DOHH2 (cell line): ENCODE measurements at regions not wholly inside any gene's neighbourhood (a gene's known extent, or its start where the extent isn't known, plus 50 kb on each side); places are given as distances from the start of the nearest gene placed in this dataset.

ENCODE experiments used
- H3F3A ChIP-seq: fragments of 200-600 bp; sonication (generic), shearing (Covaris generic); 2 replicates; pipeline ENCODE4 v1.6.0; 2016; ENCODE audit warnings: antibody characterized with exemption, mild to moderate bottlenecking; ENCODE audit not compliant: control insufficient read depth, insufficient read depth
- H3K27ac ChIP-seq: fragments of 200-600 bp; sonication (generic); 2 replicates; pipeline ENCODE4 v1.5.1; 2014; ENCODE audit warnings: low read depth, mild to moderate bottlenecking, low read length, moderate library complexity
- H3K27me3 ChIP-seq: fragments of 200-600 bp; sonication (generic); 2 replicates; pipeline ENCODE4 v1.6.1; 2014; ENCODE audit warnings: mild to moderate bottlenecking, low read length, mixed read lengths; ENCODE audit not compliant: control insufficient read depth
- H3K36me3 ChIP-seq: fragments of 200-600 bp; sonication (generic); 2 replicates; pipeline ENCODE4 v1.6.1; 2014; ENCODE audit warnings: mild to moderate bottlenecking, low read length, moderate library complexity, mixed read lengths; ENCODE audit not compliant: control insufficient read depth
- H3K4me1 ChIP-seq: fragments of 200-600 bp; sonication (generic); 2 replicates; pipeline ENCODE4 v1.6.1; 2014; ENCODE audit warnings: mild to moderate bottlenecking, low read length, mixed read lengths; ENCODE audit not compliant: control insufficient read depth
- H3K4me2 ChIP-seq: fragments of 200-600 bp; sonication (generic); 2 replicates; pipeline ENCODE4 v1.6.0; 2014; ENCODE audit warnings: mild to moderate bottlenecking, low read length, moderate library complexity
- H3K4me3 ChIP-seq: fragments of 200-600 bp; sonication (generic); 2 replicates; pipeline ENCODE4 v1.5.1; 2014; ENCODE audit warnings: mild to moderate bottlenecking, low read length, mixed read lengths
- H3K79me2 ChIP-seq: fragments of 200-600 bp; sonication (generic); 2 replicates; pipeline ENCODE4 v1.6.1; 2014; ENCODE audit warnings: mild to moderate bottlenecking, low read length, mixed read lengths; ENCODE audit not compliant: control insufficient read depth
- H3K9me2 ChIP-seq: fragments of 200-600 bp; sonication (generic); replicated peaks from 2 replicates; pipeline ENCODE4 v1.6.1; 2014; ENCODE audit warnings: mild to moderate bottlenecking, low read length, mixed read lengths; ENCODE audit not compliant: control insufficient read depth
- H3K9me3 ChIP-seq: fragments of 200-600 bp; sonication (generic); 2 replicates; pipeline ENCODE4 v1.6.1; 2014; ENCODE audit warnings: antibody characterized with exemption, low read length, mixed read lengths; ENCODE audit not compliant: control insufficient read depth, insufficient read depth
- H4K20me1 ChIP-seq: fragments of 200-600 bp; sonication (generic); 2 replicates; pipeline ENCODE4 v1.6.0; 2014; ENCODE audit warnings: low read depth, mild to moderate bottlenecking, antibody characterized with exemption, low read length, moderate library complexity; ENCODE audit not compliant: control insufficient read depth, insufficient read depth
- EZH2phosphoT487 ChIP-seq: fragments of 200-600 bp; sonication (generic); IDR thresholded peaks from 2 replicates; pipeline ENCODE4 v1.6.1; 2017; ENCODE audit warnings: borderline replicate concordance, mild to moderate bottlenecking, antibody characterized with exemption, low read length, moderate library complexity, mixed read lengths
- TF ChIP-seq, protein P1 (sequence below): fragments of 200-600 bp; sonication (generic); IDR thresholded peaks from one replicate; pipeline ENCODE4 v1.5.1; 2014; ENCODE audit warnings: antibody characterized with exemption, mild to moderate bottlenecking, low read depth, low read length; ENCODE audit not compliant: poor library complexity, severe bottlenecking

DNA sequence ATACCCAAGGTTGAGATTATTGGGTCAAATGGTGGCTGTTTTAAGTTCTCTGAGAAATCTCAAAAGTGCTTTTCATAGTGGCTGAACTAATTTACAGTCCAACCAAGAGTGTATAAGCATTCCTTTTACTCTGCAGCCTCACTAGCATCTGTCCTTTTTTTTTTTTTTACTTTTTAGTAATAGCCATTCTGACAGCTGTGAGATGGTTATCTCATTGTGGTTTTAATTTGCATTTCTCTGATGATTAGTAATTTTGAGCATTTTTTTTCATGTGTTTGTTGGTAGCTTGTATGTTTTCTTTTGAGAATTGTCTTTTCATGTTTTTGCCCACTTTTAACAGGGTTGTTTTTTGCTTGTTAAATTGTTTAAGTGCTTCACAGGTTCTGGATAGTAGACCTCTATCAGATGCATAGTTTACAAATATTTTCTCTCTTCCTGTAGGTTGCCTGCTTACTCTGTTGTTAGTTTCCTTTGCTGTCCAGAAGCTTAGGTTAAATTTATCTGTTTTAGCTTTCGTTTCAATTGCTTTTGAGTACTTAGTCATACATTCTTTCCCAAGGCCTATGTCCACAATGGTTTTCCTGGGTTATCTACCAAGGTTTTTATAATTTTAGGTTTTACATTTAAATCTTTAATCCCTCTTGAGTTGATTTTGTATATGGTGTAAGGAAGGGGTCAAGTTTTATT, 881.3 kb upstream of the SEL1L start:
- H3K79me2 ChIP-seq, result no peaks in the 10 kb centered on the region
- H3K4me3 ChIP-seq, result no peak overlapping the region
- no peak for TF ChIP-seq EZH2phosphoT487
- TF ChIP-seq, protein P1, sequence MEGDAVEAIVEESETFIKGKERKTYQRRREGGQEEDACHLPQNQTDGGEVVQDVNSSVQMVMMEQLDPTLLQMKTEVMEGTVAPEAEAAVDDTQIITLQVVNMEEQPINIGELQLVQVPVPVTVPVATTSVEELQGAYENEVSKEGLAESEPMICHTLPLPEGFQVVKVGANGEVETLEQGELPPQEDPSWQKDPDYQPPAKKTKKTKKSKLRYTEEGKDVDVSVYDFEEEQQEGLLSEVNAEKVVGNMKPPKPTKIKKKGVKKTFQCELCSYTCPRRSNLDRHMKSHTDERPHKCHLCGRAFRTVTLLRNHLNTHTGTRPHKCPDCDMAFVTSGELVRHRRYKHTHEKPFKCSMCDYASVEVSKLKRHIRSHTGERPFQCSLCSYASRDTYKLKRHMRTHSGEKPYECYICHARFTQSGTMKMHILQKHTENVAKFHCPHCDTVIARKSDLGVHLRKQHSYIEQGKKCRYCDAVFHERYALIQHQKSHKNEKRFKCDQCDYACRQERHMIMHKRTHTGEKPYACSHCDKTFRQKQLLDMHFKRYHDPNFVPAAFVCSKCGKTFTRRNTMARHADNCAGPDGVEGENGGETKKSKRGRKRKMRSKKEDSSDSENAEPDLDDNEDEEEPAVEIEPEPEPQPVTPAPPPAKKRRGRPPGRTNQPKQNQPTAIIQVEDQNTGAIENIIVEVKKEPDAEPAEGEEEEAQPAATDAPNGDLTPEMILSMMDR, result no peak
- H3K27ac ChIP-seq, result no peak overlapping the region
- H3K9me3 ChIP-seq, result no peaks in the 10 kb centered on the region; the same call in 1 of the 2 replicates
- no peaks in the 10 kb centered on the region for H3K36me3 ChIP-seq
- H3F3A ChIP-seq, result no peaks in the 10 kb centered on the region
- H3K4me1 ChIP-seq, result peaks cover 32% of the 10 kb centered on the region
- no peaks in the 10 kb centered on the region for H4K20me1 ChIP-seq
- H3K27me3 ChIP-seq, result no peaks in the 10 kb centered on the region
- H3K9me2 ChIP-seq, result no peaks in the 10 kb centered on the region
- no peak overlapping the region for H3K4me2 ChIP-seq

DNA sequence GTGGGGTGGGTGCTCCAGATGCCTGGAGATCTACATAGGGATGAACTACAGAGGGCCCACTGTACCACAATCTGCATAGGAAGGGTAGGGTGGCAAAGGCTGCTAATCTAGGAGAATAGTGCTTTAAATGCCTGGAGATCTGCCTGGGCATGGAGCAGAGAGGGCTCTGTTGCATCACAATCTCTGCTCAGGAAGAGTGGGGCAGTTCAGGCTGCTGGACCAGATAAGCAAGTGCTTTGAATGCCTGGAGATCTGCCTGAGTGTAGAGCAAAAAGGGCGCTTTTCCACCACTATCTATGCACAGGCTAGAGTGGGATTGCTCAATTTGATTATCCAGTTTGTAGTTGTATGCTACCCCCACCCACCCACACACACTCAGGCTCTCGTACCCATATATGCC, 886.3 kb upstream of the SEL1L start:
- no peak for TF ChIP-seq EZH2phosphoT487
- TF ChIP-seq, protein P1, result no peak
- Histone ChIP-seq H4K20me1 (no peaks in the 10 kb centered on the region), H3F3A (no peaks in the 10 kb centered on the region), H3K4me1 (peaks cover 5% of the 10 kb centered on the region), H3K27me3 (no peaks in the 10 kb centered on the region), H3K27ac (no peak overlapping the region), H3K9me2 (no peaks in the 10 kb centered on the region), H3K9me3 (no peaks in the 10 kb centered on the region; the same call in 1 of the 2 replicates), H3K79me2 (no peaks in the 10 kb centered on the region), H3K36me3 (no peaks in the 10 kb centered on the region), H3K4me3 (no peak overlapping the region), H3K4me2 (no peak overlapping the region)

DNA sequence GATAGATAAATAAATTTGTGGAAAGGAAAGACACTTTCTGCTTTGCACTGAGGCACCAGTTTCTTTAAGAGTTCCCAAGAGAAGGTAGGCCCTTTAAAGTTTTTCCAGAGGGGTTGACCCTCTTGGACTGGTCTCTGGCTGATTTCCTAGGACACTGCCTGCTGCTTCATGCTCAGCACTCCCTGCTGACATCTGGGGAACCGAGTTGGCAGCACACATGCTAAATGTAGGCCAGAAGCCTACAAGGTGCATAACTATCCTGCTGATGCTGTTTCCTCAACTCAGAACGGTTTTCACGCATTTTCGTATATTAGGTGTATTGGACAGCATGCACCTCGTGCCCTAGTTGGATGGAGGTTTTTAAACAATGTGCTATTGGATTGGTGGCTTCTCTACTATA, 887.2 kb upstream of the SEL1L start:
- no peaks in the 10 kb centered on the region for H3K79me2 ChIP-seq
- TF ChIP-seq, protein P1, result no peak
- no peak for TF ChIP-seq EZH2phosphoT487
- H3K9me3 ChIP-seq, result no peaks in the 10 kb centered on the region; the same call in 1 of the 2 replicates
- no peaks in the 10 kb centered on the region for H3K4me1 ChIP-seq
- no peaks in the 10 kb centered on the region for H3K9me2 ChIP-seq
- no peak overlapping the region for H3K4me2 ChIP-seq
- H3F3A ChIP-seq, result no peaks in the 10 kb centered on the region
- H3K36me3 ChIP-seq, result no peaks in the 10 kb centered on the region
- H3K27me3 ChIP-seq, result no peaks in the 10 kb centered on the region
- H3K27ac ChIP-seq, result no peak overlapping the region
- H4K20me1 ChIP-seq, result no peaks in the 10 kb centered on the region
- no peak overlapping the region for H3K4me3 ChIP-seq
